ENCODE measurements at regions not wholly inside any gene's neighbourhood (a gene's known extent, or its start where the extent isn't known, plus 50 kb on each side); places are given as distances from the start of the nearest gene placed in this dataset.

DNA sequence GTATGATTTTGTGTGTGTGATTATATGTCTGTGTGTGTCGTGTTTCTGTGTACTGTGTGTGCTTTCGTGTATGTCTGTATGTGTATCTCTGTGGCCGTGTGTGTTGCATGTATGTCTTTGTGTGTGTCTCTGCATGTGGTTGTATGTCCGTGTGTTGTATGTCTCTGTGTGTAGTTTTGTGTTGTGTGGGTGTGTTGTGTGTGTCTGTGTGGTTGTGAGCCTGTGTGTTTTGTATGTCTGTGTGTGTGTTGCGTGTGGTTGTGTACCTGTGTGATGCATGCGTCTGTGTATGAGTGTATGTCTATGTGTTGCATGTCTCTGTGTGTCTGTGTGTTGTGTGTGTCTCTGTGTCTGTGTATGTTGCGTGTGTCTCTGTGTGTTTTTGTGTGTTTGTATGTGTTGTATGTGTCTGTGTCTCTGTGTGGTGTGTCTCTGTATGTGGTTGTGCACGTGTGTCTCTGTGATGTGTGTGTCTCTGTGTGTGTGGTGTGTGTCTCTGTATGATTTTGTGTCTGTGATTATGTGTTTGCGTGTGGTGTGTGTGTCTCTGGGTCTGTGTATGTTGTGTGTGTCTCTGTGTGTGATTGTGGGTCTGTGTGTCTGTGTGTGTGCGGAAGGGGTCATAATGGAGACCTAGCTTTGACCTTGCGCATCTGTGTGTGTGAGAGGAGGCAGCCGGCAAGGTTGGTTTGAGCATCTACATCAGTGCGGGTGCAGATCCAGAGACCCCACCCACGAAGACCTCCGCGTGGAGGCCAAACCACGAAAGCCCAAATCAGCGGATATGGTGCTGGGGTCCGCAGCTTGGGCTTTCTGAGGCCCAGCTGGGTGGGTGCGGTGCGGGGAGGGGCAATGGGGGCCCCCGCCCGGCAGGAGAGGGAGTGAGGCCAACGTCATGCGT lies 212.6 kb upstream of the GSE1 start:
- Histone ChIP-seq H3K27ac (ENCODE audit: extremely low read length, insufficient read depth, low read length) (no peak overlapping the region), H3K79me2 (ENCODE audit: insufficient read depth, low read length) (no peaks in the 10 kb centered on the region), H3K4me3 (replicated peaks in 1 of 3; ENCODE audit: insufficient read depth in 1 of 3, low read depth in 2 of 3, low read length in 3 of 3) (no peak overlapping the region), H3K4me2 (ENCODE audit: low read depth, low read length) (peak overlapping the region; percentile 13), H4K20me1 (ENCODE audit: insufficient read depth, low read length) (peaks cover 4% of the 10 kb centered on the region; the same call in 1 of the 2 replicates), H3K4me1 (ENCODE audit: insufficient read depth, low read length) (peaks cover 39% of the 10 kb centered on the region), H3K27me3 (ENCODE audit: control insufficient read depth in 1 of 2, insufficient read depth in 2 of 2, low read length in 2 of 2) (peaks cover 5 to 15% of the 10 kb centered on the region in 2 experiments; a peak in 3 of 5 replicates), H2AFZ (ENCODE audit: low read length) (no peak overlapping the region), H3K9me3 (ENCODE audit: low read length) (no peaks in the 10 kb centered on the region), H3K36me3 (replicated peaks in 1 of 2; ENCODE audit: control insufficient read depth in 1 of 2, insufficient read depth in 2 of 2, low read length in 2 of 2) (no peaks in the 10 kb centered on the region), H3K9ac (ENCODE audit: insufficient read depth, low read depth, low read length) (no peak overlapping the region)
- 80% methylated on average over 20 of the region's 25 CpGs for WGBS (ENCODE audit: low lambda C conversion rate)
- peak; percentile 91 for FAIRE-seq
- ATAC-seq: no peak
- CTCF ChIA-PET (ENCODE audit: low intra/inter-chr PET ratio, low total read pairs): no interaction called here
- POLR2A ChIA-PET: interaction anchor here (0.6 kb wide), 1 partner anchor 211 kb away, joined by 3 read pairs; no protein-coding TSS in a partner anchor
- in situ Hi-C loops (cut with HindIII; ENCODE audit: extremely low pct_ligation_motif_present, low pct_unique_long_range_greater_than_20kb): no loop called here
- DNase-seq (ENCODE audit: low spot score): no peak
- intact Hi-C loops (cut with micrococcal nuclease; ENCODE audit: unreplicated experiment): no loop called here
- no TSS peak for BruUV-seq (replicated peaks)
- TF ChIP-seq LCORL (IDR thresholded peaks at IDR 0.05): peak; percentile 37; the same call in 1 of the 2 replicates
- no peak for TF ChIP-seq LCORL (CRISPR knock-in tag; IDR thresholded peaks at IDR 0.05)
- TF ChIP-seq NFIB (CRISPR knock-in tag; IDR thresholded peaks at IDR 0.05; ENCODE audit: borderline replicate concordance): peak; percentile 15; the same call in 1 of the 2 replicates
- peak; percentile 92 for TF ChIP-seq IKZF1 (IDR thresholded peaks at IDR 0.05)
- TF ChIP-seq, protein P1, sequence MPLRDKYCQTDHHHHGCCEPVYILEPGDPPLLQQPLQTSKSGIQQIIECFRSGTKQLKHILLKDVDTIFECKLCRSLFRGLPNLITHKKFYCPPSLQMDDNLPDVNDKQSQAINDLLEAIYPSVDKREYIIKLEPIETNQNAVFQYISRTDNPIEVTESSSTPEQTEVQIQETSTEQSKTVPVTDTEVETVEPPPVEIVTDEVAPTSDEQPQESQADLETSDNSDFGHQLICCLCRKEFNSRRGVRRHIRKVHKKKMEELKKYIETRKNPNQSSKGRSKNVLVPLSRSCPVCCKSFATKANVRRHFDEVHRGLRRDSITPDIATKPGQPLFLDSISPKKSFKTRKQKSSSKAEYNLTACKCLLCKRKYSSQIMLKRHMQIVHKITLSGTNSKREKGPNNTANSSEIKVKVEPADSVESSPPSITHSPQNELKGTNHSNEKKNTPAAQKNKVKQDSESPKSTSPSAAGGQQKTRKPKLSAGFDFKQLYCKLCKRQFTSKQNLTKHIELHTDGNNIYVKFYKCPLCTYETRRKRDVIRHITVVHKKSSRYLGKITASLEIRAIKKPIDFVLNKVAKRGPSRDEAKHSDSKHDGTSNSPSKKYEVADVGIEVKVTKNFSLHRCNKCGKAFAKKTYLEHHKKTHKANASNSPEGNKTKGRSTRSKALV (CRISPR knock-in tag; IDR thresholded peaks at IDR 0.05): no peak
- TF ChIP-seq ZNF282 (IDR thresholded peaks at IDR 0.05; ENCODE audit: partially characterized antibody): peak; percentile 43
- TF ChIP-seq ATF7 (IDR thresholded peaks at IDR 0.05): peak; percentile 5; the same call in 1 of the 2 replicates
- no peak for TF ChIP-seq ATF7 (CRISPR knock-in tag; IDR thresholded peaks at IDR 0.05)
- TF ChIP-seq PHB2 (IDR thresholded peaks at IDR 0.05; ENCODE audit: partially characterized antibody): peak; percentile 14
- TF ChIP-seq HCFC1 (IDR thresholded peaks at IDR 0.05; ENCODE audit: low read depth, low read length): no peak
- 0 out of 2 replicates have a peak, but pooled peaks have one; percentile 26 for TF ChIP-seq FOXA1 (IDR thresholded peaks at IDR 0.05)
- no peak for TF ChIP-seq FOXA1 (CRISPR knock-in tag; IDR thresholded peaks at IDR 0.05)
- peak; percentile 64 for TF ChIP-seq JUNB (CRISPR knock-in tag; IDR thresholded peaks at IDR 0.05; ENCODE audit: borderline replicate concordance)
- TF ChIP-seq TBX3 (IDR thresholded peaks at IDR 0.05; ENCODE audit: borderline replicate concordance): peak; percentile 41; the same call in 1 of the 2 replicates
- TF ChIP-seq ATM (IDR thresholded peaks at IDR 0.05; ENCODE audit: borderline replicate concordance): peak; percentile 73; the same call in 1 of the 2 replicates
- TF ChIP-seq, protein P2, sequence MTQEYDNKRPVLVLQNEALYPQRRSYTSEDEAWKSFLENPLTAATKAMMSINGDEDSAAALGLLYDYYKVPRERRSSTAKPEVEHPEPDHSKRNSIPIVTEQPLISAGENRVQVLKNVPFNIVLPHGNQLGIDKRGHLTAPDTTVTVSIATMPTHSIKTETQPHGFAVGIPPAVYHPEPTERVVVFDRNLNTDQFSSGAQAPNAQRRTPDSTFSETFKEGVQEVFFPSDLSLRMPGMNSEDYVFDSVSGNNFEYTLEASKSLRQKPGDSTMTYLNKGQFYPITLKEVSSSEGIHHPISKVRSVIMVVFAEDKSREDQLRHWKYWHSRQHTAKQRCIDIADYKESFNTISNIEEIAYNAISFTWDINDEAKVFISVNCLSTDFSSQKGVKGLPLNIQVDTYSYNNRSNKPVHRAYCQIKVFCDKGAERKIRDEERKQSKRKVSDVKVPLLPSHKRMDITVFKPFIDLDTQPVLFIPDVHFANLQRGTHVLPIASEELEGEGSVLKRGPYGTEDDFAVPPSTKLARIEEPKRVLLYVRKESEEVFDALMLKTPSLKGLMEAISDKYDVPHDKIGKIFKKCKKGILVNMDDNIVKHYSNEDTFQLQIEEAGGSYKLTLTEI (CRISPR knock-in tag; conservative IDR thresholded peaks at IDR 0.05): no peak
- no peak for TF ChIP-seq NCOA5 (CRISPR knock-in tag; IDR thresholded peaks at IDR 0.05)
